ENCODE measurements at regions not wholly inside any gene's neighbourhood (a gene's known extent, or its start where the extent isn't known, plus 50 kb on each side); places are given as distances from the start of the nearest gene placed in this dataset.
A peak's percentile ranks its signal among the peaks of the same experiment; 100 is the strongest.

DNA sequence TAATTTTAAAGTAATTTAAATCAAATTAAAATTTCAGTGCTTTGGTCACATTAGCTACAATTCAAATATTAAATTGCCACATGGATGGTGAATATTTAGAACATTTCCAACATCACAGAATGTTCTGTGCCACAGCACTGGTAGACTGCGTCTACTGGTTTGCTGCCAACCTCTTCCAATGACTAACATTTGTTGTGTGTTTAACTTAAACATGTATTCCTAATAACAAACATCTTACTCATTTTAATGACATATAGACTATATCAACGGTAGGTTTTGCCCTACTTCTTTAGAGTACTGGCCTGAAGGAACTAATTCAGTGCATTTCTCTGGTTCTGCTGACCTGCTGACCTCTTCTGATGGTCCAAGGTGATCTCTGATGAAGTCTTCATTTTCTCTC is 157.6 kb downstream of the DCK start:
- H3K9me3 ChIP-seq (ENCODE audit: control insufficient read depth, insufficient read depth, low read length) = no peaks in the 10 kb centered on the region
- H3K27ac ChIP-seq (ENCODE audit: low read length) = no peak overlapping the region
- H3K4me3 ChIP-seq (ENCODE audit: low read length) = no peak overlapping the region
- DNase-seq (ENCODE audit: low read depth, low spot score) = no peak
- WGBS (ENCODE audit: insufficient coverage, insufficient read length) = no CpG with 5 or more reads among the region's 2 CpGs
- H3K27me3 ChIP-seq (ENCODE audit: control insufficient read depth, insufficient read depth, low read length) = no peaks in the 10 kb centered on the region
- no peaks in the 10 kb centered on the region for H3K4me1 ChIP-seq (ENCODE audit: control insufficient read depth, insufficient read depth, low read length)
- H3K36me3 ChIP-seq (ENCODE audit: control insufficient read depth, insufficient read depth, low read length) = no peaks in the 10 kb centered on the region

DNA sequence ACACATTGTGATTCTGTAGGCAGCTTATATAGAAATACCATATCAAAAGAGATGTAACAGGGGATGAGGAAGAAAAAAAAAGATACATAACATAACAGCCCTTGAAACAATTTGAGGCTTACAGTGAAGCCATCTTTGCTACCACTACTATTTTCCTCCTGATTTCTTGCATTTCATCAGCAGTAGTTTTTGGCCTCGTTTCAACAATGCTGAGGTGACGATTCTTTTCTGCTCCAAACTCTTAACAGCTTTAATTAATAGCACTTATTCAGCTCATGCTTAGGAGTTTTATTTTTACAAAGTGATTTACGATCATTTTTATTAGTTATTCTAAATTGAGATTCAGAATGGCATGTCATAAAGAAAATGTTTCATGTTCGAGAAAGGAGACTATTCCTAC is 163.2 kb downstream of the DCK start:
- no peak overlapping the region for H3K27ac ChIP-seq (ENCODE audit: low read length)
- no peaks in the 10 kb centered on the region for H3K9me3 ChIP-seq (ENCODE audit: control insufficient read depth, insufficient read depth, low read length)
- WGBS (ENCODE audit: insufficient coverage, insufficient read length) = no CpG with 5 or more reads among the region's 4 CpGs
- no peaks in the 10 kb centered on the region for H3K27me3 ChIP-seq (ENCODE audit: control insufficient read depth, insufficient read depth, low read length)
- H3K4me3 ChIP-seq (ENCODE audit: low read length) = no peak overlapping the region
- no peak for DNase-seq (ENCODE audit: low read depth, low spot score)
- H3K36me3 ChIP-seq (ENCODE audit: control insufficient read depth, insufficient read depth, low read length) = no peaks in the 10 kb centered on the region
- H3K4me1 ChIP-seq (ENCODE audit: control insufficient read depth, insufficient read depth, low read length) = no peaks in the 10 kb centered on the region

DNA sequence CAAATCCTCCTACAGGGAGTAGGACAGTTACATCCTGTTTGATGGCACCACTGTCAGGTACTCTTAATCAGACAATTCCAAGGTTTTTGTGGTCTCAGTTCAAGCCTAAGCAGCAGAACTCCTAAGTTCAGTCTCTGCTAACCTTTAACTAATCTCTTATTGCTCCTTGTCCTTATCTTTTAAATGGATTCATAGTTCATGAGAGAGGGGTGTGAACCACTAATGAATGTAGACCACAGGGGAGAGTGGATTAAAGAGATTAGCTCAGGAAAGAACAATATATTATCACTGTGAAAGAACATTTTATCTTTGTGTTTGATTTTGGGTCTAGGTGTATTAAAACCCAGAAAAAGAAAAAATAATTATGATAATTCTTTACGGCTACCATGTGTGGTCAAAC is 168.9 kb downstream of the DCK start:
- no peaks in the 10 kb centered on the region for H3K4me1 ChIP-seq (ENCODE audit: control insufficient read depth, insufficient read depth, low read length)
- no peak for DNase-seq (ENCODE audit: low read depth, low spot score)
- H3K36me3 ChIP-seq (ENCODE audit: control insufficient read depth, insufficient read depth, low read length) = no peaks in the 10 kb centered on the region
- H3K4me3 ChIP-seq (ENCODE audit: low read length) = no peak overlapping the region
- WGBS (ENCODE audit: insufficient coverage, insufficient read length) = no CpG with 5 or more reads among the region's 1 CpG
- H3K9me3 ChIP-seq (ENCODE audit: control insufficient read depth, insufficient read depth, low read length) = no peaks in the 10 kb centered on the region
- H3K27me3 ChIP-seq (ENCODE audit: control insufficient read depth, insufficient read depth, low read length) = no peaks in the 10 kb centered on the region
- no peak overlapping the region for H3K27ac ChIP-seq (ENCODE audit: low read length)

DNA sequence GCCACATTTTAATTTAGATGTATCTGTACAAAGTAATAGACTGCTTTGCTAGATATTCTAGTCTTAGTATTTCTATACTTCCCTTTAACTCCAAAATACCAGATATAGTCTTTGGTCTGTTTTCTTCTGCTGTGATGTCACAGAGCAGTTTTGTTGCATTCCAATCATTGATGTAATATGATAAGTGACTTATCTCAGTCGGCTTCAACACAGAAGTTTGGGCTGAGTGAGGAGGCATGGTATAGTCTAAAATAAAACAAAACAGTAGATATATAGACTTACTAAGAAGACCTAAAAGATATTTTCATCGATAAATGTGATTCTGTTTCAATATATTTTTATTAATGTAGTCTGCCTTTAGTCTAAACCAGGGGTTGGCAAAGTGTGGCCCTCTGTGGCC is 169.9 kb downstream of the DCK start:
- Histone ChIP-seq H3K4me1 (ENCODE audit: control insufficient read depth, insufficient read depth, low read length) (no peaks in the 10 kb centered on the region), H3K27ac (ENCODE audit: low read length) (no peak overlapping the region), H3K27me3 (ENCODE audit: control insufficient read depth, insufficient read depth, low read length) (no peaks in the 10 kb centered on the region), H3K36me3 (ENCODE audit: control insufficient read depth, insufficient read depth, low read length) (no peaks in the 10 kb centered on the region), H3K4me3 (ENCODE audit: low read length) (no peak overlapping the region), H3K9me3 (ENCODE audit: control insufficient read depth, insufficient read depth, low read length) (no peaks in the 10 kb centered on the region)
- no CpG with 5 or more reads among the region's 2 CpGs for WGBS (ENCODE audit: insufficient coverage, insufficient read length)
- no peak for DNase-seq (ENCODE audit: low read depth, low spot score)

DNA sequence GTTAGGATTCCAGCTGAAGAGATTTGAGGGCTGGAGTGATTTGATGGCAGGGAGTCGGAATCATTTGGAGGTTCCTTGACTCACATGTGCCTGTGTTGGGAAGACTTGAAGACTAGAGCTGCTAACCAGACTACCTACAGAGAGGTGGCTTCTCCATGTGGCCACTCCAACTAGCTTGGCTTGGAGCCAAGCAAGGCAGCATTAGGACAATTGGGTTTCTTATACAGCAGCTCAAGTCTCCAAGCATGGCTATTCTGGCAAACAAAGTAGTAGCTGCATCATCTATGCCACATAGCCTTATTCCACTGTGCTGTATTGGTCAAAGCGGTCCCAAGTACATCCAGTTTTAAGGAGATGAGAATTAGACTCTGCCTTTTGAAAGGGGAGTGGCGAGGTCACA is 171.7 kb upstream of the SLC4A4 start:
- Histone ChIP-seq H3K27ac (ENCODE audit: low read length) (no peak overlapping the region), H3K9me3 (ENCODE audit: control insufficient read depth, insufficient read depth, low read length) (no peaks in the 10 kb centered on the region), H3K27me3 (ENCODE audit: control insufficient read depth, insufficient read depth, low read length) (no peaks in the 10 kb centered on the region), H3K4me3 (ENCODE audit: low read length) (no peak overlapping the region), H3K36me3 (ENCODE audit: control insufficient read depth, insufficient read depth, low read length) (no peaks in the 10 kb centered on the region), H3K4me1 (ENCODE audit: control insufficient read depth, insufficient read depth, low read length) (no peaks in the 10 kb centered on the region)
- DNase-seq (ENCODE audit: low read depth, low spot score) = no peak
- WGBS (ENCODE audit: insufficient coverage, insufficient read length) = no CpG with 5 or more reads among the region's 3 CpGs

DNA sequence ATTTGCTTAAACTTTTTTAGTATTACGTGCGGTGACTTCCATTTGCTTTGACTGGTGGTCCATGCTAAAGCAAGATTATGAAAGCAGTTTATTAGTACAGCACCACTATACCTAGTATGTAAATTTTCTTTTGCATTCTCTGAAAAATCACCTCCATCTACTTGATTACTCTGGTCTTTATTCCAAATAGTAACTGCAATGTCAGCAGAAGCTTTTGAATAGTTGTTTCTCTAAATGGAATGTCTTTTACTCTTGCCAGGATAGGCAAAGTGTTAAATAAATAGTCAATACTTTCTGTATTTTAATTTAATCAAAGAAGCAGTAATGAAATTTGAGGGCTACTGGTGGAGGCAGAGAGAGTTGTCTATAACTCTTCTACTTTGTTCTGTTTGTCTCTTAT is 167.2 kb upstream of the SLC4A4 start:
- Histone ChIP-seq H3K4me3 (ENCODE audit: low read length) (no peak overlapping the region), H3K27me3 (ENCODE audit: control insufficient read depth, insufficient read depth, low read length) (no peaks in the 10 kb centered on the region), H3K9me3 (ENCODE audit: control insufficient read depth, insufficient read depth, low read length) (no peaks in the 10 kb centered on the region), H3K4me1 (ENCODE audit: control insufficient read depth, insufficient read depth, low read length) (no peaks in the 10 kb centered on the region), H3K27ac (ENCODE audit: low read length) (no peak overlapping the region), H3K36me3 (ENCODE audit: control insufficient read depth, insufficient read depth, low read length) (no peaks in the 10 kb centered on the region)
- DNase-seq (ENCODE audit: low read depth, low spot score) = no peak
- WGBS (ENCODE audit: insufficient coverage, insufficient read length) = no CpG with 5 or more reads among the region's 2 CpGs

DNA sequence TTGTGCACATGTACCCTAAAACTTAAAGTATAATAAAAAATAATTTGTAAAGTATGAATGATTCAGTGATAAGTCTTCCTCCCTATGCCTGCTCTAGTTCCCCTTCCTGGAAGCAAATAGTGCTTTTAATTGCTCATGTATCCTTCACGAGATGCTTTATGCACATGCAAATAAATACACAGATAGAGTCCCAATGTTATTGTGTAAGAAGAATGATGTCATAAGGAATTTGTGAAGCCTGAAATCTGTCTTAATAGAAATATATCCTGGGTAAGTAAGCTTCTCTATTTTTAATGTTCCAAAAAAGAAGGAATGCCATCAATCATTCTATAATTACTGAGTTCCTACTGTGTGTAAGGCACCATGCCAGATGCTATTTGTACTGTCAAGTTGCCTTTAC is 157.5 kb upstream of the SLC4A4 start:
- H3K4me3 ChIP-seq (ENCODE audit: low read length) = no peak overlapping the region
- H3K36me3 ChIP-seq (ENCODE audit: control insufficient read depth, insufficient read depth, low read length) = no peaks in the 10 kb centered on the region
- H3K27me3 ChIP-seq (ENCODE audit: control insufficient read depth, insufficient read depth, low read length) = peaks cover 4% of the 10 kb centered on the region; the same call in 1 of the 2 replicates
- DNase-seq (ENCODE audit: low read depth, low spot score) = no peak
- no peak overlapping the region for H3K27ac ChIP-seq (ENCODE audit: low read length)
- WGBS (ENCODE audit: insufficient coverage, insufficient read length) = no CpG with 5 or more reads among the region's 1 CpG
- no peaks in the 10 kb centered on the region for H3K9me3 ChIP-seq (ENCODE audit: control insufficient read depth, insufficient read depth, low read length)
- no peaks in the 10 kb centered on the region; the same call in 1 of the 2 replicates for H3K4me1 ChIP-seq (ENCODE audit: control insufficient read depth, insufficient read depth, low read length)

DNA sequence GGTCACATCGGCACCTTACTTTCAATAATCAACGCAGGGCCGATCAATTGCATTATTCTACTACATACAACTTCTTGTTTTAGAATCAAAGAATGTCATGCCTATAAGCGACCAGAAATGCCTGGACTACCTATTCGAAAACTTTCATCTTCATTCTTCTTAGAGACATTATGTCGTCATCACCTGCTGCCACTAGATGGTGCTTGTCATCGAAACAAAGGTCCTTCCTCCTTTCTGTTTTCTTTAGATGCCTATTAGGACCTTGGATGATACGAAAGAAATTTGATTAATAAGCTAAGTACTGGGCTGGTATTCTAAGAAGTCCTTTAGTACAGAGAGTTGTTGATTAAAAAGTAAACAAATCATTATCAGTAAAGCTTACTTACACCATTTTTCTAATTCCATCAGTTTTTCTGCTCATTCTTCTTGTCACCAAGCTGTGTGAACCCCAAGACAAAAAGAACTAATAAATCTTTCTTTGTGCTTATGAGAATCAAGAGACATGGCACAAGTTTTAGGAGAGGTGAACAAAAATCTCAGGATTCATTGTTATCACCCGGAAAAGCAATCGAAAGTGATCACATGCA is 154.5 kb upstream of the SLC4A4 start:
- no peak overlapping the region for H3K4me3 ChIP-seq (ENCODE audit: low read length)
- DNase-seq (ENCODE audit: low read depth, low spot score) = no peak
- WGBS (ENCODE audit: insufficient coverage, insufficient read length) = no CpG with 5 or more reads among the region's 10 CpGs
- no peak overlapping the region for H3K27ac ChIP-seq (ENCODE audit: low read length)
- peaks cover 2% of the 10 kb centered on the region; the same call in 1 of the 2 replicates for H3K4me1 ChIP-seq (ENCODE audit: control insufficient read depth, insufficient read depth, low read length)
- peaks cover 8% of the 10 kb centered on the region; the same call in 1 of the 2 replicates for H3K27me3 ChIP-seq (ENCODE audit: control insufficient read depth, insufficient read depth, low read length)
- no peaks in the 10 kb centered on the region for H3K36me3 ChIP-seq (ENCODE audit: control insufficient read depth, insufficient read depth, low read length)
- H3K9me3 ChIP-seq (ENCODE audit: control insufficient read depth, insufficient read depth, low read length) = no peaks in the 10 kb centered on the region

DNA sequence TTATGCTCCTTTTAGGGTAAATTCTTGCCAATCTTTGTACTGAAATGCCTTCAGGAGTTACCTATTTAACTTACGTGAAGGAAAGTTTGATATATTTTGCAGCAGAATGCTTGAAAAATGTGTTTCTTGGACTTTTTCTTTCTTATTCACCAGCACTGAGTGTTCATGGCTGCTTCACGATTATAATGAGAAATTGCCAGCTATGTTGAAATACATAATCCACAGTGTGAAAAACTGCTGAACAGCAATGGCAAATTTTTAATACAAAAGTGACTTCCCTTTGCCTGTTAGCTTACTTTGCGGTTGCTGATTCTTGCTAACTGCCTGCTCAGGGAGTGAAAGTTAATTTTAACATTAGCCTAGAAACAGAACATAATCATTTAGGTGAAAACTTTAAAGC is 153.8 kb upstream of the SLC4A4 start:
- Histone ChIP-seq H3K27me3 (ENCODE audit: control insufficient read depth, insufficient read depth, low read length) (peaks cover 8% of the 10 kb centered on the region; the same call in 1 of the 2 replicates), H3K9me3 (ENCODE audit: control insufficient read depth, insufficient read depth, low read length) (no peaks in the 10 kb centered on the region), H3K27ac (ENCODE audit: low read length) (no peak overlapping the region), H3K36me3 (ENCODE audit: control insufficient read depth, insufficient read depth, low read length) (no peaks in the 10 kb centered on the region), H3K4me1 (ENCODE audit: control insufficient read depth, insufficient read depth, low read length) (peaks cover 2% of the 10 kb centered on the region; the same call in 1 of the 2 replicates), H3K4me3 (ENCODE audit: low read length) (no peak overlapping the region)
- WGBS (ENCODE audit: insufficient coverage, insufficient read length) = no CpG with 5 or more reads among the region's 3 CpGs
- no peak for DNase-seq (ENCODE audit: low read depth, low spot score)

DNA sequence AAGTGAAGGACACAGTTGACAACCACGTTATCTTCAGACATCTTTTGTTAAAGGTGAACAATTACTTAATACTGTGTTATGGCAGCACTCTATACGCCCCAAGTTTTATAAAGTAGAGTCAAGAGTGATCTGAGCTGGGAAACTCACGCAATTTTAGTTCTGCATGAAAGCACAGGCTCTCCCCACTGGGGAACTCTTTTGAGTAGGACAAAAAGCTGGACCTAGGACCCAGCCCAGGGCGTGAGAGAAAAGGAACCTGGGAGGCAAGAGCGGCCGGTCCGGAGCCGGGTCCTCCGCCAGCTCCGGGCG is 152.6 kb upstream of the SLC4A4 start:
- Histone ChIP-seq H3K27me3 (ENCODE audit: control insufficient read depth, insufficient read depth, low read length) (peaks cover 8% of the 10 kb centered on the region; the same call in 1 of the 2 replicates), H3K27ac (ENCODE audit: low read length) (no peak overlapping the region)

More for the DNA sequence above, 152.6 kb upstream of the SLC4A4 start:
- DNase-seq (ENCODE audit: low read depth, low spot score) = no peak
- Histone ChIP-seq H3K4me1 (ENCODE audit: control insufficient read depth, insufficient read depth, low read length) (peaks cover 2% of the 10 kb centered on the region; the same call in 1 of the 2 replicates), H3K9me3 (ENCODE audit: control insufficient read depth, insufficient read depth, low read length) (no peaks in the 10 kb centered on the region), H3K4me3 (ENCODE audit: low read length) (peak overlapping the region; percentile 81; the same call in 1 of the 2 replicates), H3K36me3 (ENCODE audit: control insufficient read depth, insufficient read depth, low read length) (no peaks in the 10 kb centered on the region)
- no CpG with 5 or more reads among the region's 11 CpGs for WGBS (ENCODE audit: insufficient coverage, insufficient read length)
